Stimulated activated naive CD4-positive, alpha-beta T cell (primary cell): ENCODE measurements at regions not wholly inside any gene's neighbourhood (a gene's known extent, or its start where the extent isn't known, plus 50 kb on each side); places are given as distances from the start of the nearest gene placed in this dataset.

Source experiments
- DNase-seq, 6 experiments: peaks; one replicate each; lab custom pipeline; 2025; lab: John Stamatoyannopoulos, UW

GRCh38 chr14:24693353-24693737 is 59.4 kb upstream of the GZMB start:
- no peak for DNase-seq

DNA sequence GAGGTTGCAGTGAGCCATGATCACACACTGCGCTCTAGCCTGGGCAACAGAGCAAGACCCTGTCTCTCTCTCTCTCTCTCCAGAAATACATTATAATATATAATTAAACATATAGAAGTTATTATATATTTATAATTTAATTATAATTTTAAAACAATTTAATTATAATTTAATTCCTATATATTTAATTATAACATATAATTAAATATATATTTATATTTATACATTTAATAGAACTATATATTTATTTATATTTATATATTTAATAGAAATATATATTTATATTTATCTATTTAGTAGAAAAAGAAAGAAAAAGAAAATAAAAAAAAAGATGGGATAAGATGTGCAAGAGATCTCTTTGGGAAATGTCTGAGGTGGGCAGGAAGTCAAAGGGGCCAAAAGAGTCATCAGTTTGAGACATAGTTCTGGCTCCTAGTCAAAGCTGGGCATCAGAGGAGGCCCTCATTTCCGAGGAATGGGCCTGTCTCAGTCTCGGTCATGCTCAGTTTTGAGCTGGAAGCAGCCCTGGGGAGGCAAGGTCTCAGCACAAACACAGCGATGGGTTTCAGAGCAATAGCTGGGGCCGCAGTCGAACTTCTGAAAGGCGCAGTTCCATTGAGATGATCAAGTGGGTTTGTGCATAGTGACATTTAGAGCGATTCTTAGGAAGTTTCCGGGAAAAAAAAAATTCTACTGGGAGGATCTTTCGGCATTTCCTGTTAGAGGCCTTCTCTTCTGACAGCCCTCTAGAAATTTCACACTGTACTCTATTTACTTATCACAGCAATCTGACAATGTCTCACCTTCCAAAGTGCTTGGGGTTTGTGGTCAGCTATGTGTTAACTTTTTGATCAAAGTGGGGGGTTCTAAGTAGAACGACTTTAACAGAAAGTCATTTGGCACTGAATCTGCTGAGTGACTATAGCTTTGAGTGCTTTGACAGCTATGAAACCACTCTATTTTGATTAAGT is 58.7 kb upstream of the GZMB start:
- DNase-seq: no peak

DNA sequence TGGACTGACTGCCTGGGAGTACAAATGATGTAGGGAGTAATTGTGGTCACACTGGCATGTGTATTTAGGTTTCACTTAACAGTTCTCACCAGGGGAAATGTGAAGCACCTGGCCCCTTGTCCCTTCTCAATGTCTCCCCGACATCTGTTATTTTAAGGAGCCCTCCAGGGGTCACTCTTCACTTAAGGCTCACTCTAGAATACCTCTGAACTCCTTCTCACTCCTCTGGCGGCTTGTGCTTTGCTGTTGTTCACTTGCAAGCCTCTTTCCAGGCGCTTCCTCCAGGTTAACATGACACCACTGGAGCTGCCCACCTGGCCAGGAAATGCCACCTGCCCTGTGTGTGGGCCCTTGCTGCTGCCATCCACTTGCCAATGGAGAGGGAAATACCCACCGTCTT is 56.5 kb upstream of the GZMB start:
- no peak for DNase-seq

DNA sequence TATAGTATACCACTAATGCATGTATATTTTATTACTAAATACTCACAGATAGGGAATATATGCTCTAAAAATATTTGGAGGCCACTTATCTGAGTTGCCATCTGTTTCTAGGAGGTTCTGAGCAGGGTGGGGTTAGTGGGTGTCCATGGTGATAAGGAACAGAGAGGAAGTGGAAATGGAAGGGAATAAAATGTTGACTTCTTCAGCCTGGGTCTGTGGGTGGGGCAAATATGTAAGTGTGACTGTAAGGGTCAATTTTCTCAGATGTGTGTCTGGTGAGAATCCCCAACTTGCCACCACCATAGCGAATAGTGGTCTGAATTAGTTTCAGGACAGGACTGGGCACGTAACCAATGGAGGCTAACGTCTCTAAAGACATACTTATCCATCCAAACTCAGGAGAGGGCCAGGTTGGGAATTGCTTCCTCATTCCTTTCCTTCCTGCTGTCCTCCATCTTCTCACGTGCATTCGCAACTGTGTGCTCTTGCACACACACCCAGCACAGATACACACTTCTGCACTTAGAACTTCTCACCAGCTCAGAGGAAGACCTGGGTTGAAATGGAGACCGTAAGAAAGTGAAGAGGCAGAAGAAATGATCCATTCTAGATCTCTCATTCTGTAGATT is 54.2 kb upstream of the GZMB start:
- DNase-seq: no peak
